ENCODE measurements at regions not wholly inside any gene's neighbourhood (a gene's known extent, or its start where the extent isn't known, plus 50 kb on each side); places are given as distances from the start of the nearest gene placed in this dataset.

GRCh38 chr16:75865736-75866135 lies 139.4 kb upstream of the CPHXL start:
- TF ChIP-seq, protein P1, sequence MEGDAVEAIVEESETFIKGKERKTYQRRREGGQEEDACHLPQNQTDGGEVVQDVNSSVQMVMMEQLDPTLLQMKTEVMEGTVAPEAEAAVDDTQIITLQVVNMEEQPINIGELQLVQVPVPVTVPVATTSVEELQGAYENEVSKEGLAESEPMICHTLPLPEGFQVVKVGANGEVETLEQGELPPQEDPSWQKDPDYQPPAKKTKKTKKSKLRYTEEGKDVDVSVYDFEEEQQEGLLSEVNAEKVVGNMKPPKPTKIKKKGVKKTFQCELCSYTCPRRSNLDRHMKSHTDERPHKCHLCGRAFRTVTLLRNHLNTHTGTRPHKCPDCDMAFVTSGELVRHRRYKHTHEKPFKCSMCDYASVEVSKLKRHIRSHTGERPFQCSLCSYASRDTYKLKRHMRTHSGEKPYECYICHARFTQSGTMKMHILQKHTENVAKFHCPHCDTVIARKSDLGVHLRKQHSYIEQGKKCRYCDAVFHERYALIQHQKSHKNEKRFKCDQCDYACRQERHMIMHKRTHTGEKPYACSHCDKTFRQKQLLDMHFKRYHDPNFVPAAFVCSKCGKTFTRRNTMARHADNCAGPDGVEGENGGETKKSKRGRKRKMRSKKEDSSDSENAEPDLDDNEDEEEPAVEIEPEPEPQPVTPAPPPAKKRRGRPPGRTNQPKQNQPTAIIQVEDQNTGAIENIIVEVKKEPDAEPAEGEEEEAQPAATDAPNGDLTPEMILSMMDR (IDR thresholded peaks at IDR 0.05; ENCODE audit: poor library complexity) = no peak
- TF ChIP-seq EZH2 (IDR thresholded peaks at IDR 0.05; ENCODE audit: borderline replicate concordance) = no peak

All from hepatocyte (in vitro differentiated cells).